Hepatocyte (in vitro differentiated cells): ENCODE measurements at regions not wholly inside any gene's neighbourhood (a gene's known extent, or its start where the extent isn't known, plus 50 kb on each side); places are given as distances from the start of the nearest gene placed in this dataset.

Experiments
- DNase-seq: peaks from one replicate; pipeline ENCODE4 v3.0.0-alpha.2; 2016; ENCODE audit warnings: low spot score
- H2AFZ ChIP-seq: fragments of 200-600 bp; sonication (generic); 2 replicates; pipeline ENCODE4 v1.6.0; 2016; ENCODE audit warnings: antibody characterized with exemption, mild to moderate bottlenecking
- H3K27ac ChIP-seq: fragments of 200-600 bp; sonication (generic); 2 replicates; pipeline ENCODE4 v1.5.1; 2016; ENCODE audit warnings: mild to moderate bottlenecking
- H3K27me3 ChIP-seq: fragments of 200-600 bp; sonication (generic); 2 replicates; pipeline ENCODE4 v1.6.1; 2016
- H3K36me3 ChIP-seq: fragments of 200-600 bp; sonication (generic); replicated peaks from 2 replicates; pipeline ENCODE4 v1.5.1; 2016; ENCODE audit warnings: low read depth; ENCODE audit not compliant: insufficient read depth
- H3K4me1 ChIP-seq: fragments of 200-600 bp; sonication (generic); 2 replicates; pipeline ENCODE4 v1.5.1; 2016; ENCODE audit warnings: mild to moderate bottlenecking, moderate library complexity; ENCODE audit not compliant: insufficient read depth
- H3K4me2 ChIP-seq: fragments of 200-600 bp; sonication (generic); 2 replicates; pipeline ENCODE4 v1.6.0; 2016
- H3K4me3 ChIP-seq: fragments of 200-600 bp; sonication (generic); 2 replicates; pipeline ENCODE4 v1.5.1; 2016; ENCODE audit warnings: mild to moderate bottlenecking
- H3K79me2 ChIP-seq: fragments of 200-600 bp; sonication (generic); 2 replicates; pipeline ENCODE4 v1.6.0; 2017; ENCODE audit warnings: mild to moderate bottlenecking
- H3K9me2 ChIP-seq: fragments of 200-600 bp; sonication (generic); replicated peaks from 2 replicates; pipeline ENCODE4 v1.6.0; 2017; ENCODE audit warnings: mild to moderate bottlenecking; ENCODE audit not compliant: insufficient read depth
- H3K9me3 ChIP-seq: fragments of 200-600 bp; sonication (generic); 2 replicates; pipeline ENCODE4 v1.5.1; 2016; ENCODE audit warnings: low read depth, mild to moderate bottlenecking
- H4K20me1 ChIP-seq: fragments of 200-600 bp; sonication (generic); 2 replicates; pipeline ENCODE4 v1.6.0; 2016; ENCODE audit warnings: mild to moderate bottlenecking; ENCODE audit not compliant: insufficient read depth, poor library complexity, severe bottlenecking
- CTCF ChIP-seq: fragments of 200-600 bp; sonication (generic); IDR thresholded peaks from 2 replicates; pipeline ENCODE4 v1.5.1; 2016; ENCODE audit warnings: antibody characterized with exemption, mild to moderate bottlenecking; ENCODE audit not compliant: poor library complexity
- EZH2 ChIP-seq: fragments of 200-600 bp; sonication (generic); IDR thresholded peaks from 2 replicates; pipeline ENCODE4 v1.6.1; 2016; ENCODE audit warnings: antibody characterized with exemption, mild to moderate bottlenecking, borderline replicate concordance
- EZH2phosphoT487 ChIP-seq: fragments of 200-600 bp; sonication (generic); IDR thresholded peaks from one replicate; pipeline ENCODE4 v1.6.1; 2018; ENCODE audit warnings: antibody characterized with exemption, mild to moderate bottlenecking, low read depth, moderate library complexity; ENCODE audit not compliant: unreplicated experiment, severe bottlenecking
- WGBS: methylation state at CpG from one replicate; pipeline ENCODE4 v1.1.6; 2016; ENCODE audit warnings: low lambda C conversion rate; ENCODE audit errors: missing lambda C conversion rate; 5-methylcytosine and 5-hydroxymethylcytosine counted together

GRCh38 chr2:8532438-8532837 lies 149.4 kb upstream of the ID2 start:
- 89% methylated on average over 5 of the region's 5 CpGs for WGBS
- no peak overlapping the region for H3K27ac ChIP-seq
- no peaks in the 10 kb centered on the region for H3K79me2 ChIP-seq
- H3K4me1 ChIP-seq = peaks cover 29% of the 10 kb centered on the region
- no peaks in the 10 kb centered on the region for H4K20me1 ChIP-seq
- no peak for TF ChIP-seq CTCF
- no peak for TF ChIP-seq EZH2phosphoT487
- TF ChIP-seq EZH2 = no peak
- H3K9me3 ChIP-seq = no peaks in the 10 kb centered on the region
- H3K9me2 ChIP-seq = no peaks in the 10 kb centered on the region
- H3K36me3 ChIP-seq = no peaks in the 10 kb centered on the region
- H3K4me3 ChIP-seq = no peak overlapping the region
- H2AFZ ChIP-seq = no peak overlapping the region
- no peaks in the 10 kb centered on the region for H3K27me3 ChIP-seq
- H3K4me2 ChIP-seq = no peak overlapping the region
- no peak for DNase-seq

- H4K20me1 ChIP-seq = no peaks in the 10 kb centered on the region
Observed at GRCh38 chr2:8533923-8534322, 147.9 kb upstream of the ID2 start.

GRCh38 chr2:8534386-8534728 lies 147.5 kb upstream of the ID2 start:
- TF ChIP-seq EZH2phosphoT487 (no peak), CTCF (no peak), EZH2 (no peak)
- H3K27ac ChIP-seq = no peak overlapping the region

More at GRCh38 chr2:8533923-8534322, 147.9 kb upstream of the ID2 start:
- no peaks in the 10 kb centered on the region for H3K79me2 ChIP-seq
- no peak overlapping the region for H3K4me3 ChIP-seq
- TF ChIP-seq EZH2 (no peak), EZH2phosphoT487 (no peak), CTCF (no peak)
- no peaks in the 10 kb centered on the region for H3K9me2 ChIP-seq
- DNase-seq = no peak
- H3K27me3 ChIP-seq = no peaks in the 10 kb centered on the region
- H3K27ac ChIP-seq = no peak overlapping the region
- H3K4me2 ChIP-seq = no peak overlapping the region
- H2AFZ ChIP-seq = no peak overlapping the region
- no peaks in the 10 kb centered on the region for H3K9me3 ChIP-seq
- peaks cover 42% of the 10 kb centered on the region for H3K4me1 ChIP-seq
- WGBS = 97% methylated on average over 8 of the region's 8 CpGs
- H3K36me3 ChIP-seq = no peaks in the 10 kb centered on the region

More at GRCh38 chr2:8534386-8534728, 147.5 kb upstream of the ID2 start:
- H2AFZ ChIP-seq = no peak overlapping the region
- no peak for DNase-seq
- H3K4me3 ChIP-seq = no peak overlapping the region
- H3K4me2 ChIP-seq = no peak overlapping the region
- H3K36me3 ChIP-seq = no peaks in the 10 kb centered on the region
- 91% methylated on average over 12 of the region's 12 CpGs for WGBS
- H3K9me3 ChIP-seq = no peaks in the 10 kb centered on the region
- no peaks in the 10 kb centered on the region for H3K9me2 ChIP-seq
- H3K79me2 ChIP-seq = no peaks in the 10 kb centered on the region
- no peaks in the 10 kb centered on the region for H3K27me3 ChIP-seq
- no peaks in the 10 kb centered on the region for H4K20me1 ChIP-seq
- H3K4me1 ChIP-seq = peaks cover 45% of the 10 kb centered on the region
